IPS-20b (cell line): ENCODE measurements at regions not wholly inside any gene's neighbourhood (a gene's known extent, or its start where the extent isn't known, plus 50 kb on each side); places are given as distances from the start of the nearest gene placed in this dataset.

ENCODE experiments used
- H3K27ac ChIP-seq: one replicate; pipeline ENCODE4 v1.5.1; 2013; ENCODE audit warnings: low read length
- H3K27me3 ChIP-seq: 2 replicates; pipeline ENCODE4 v1.6.1; 2013; ENCODE audit warnings: mild to moderate bottlenecking, low read length, inconsistent platforms; ENCODE audit not compliant: insufficient read depth
- H3K36me3 ChIP-seq: 2 replicates; pipeline ENCODE4 v1.6.1; 2013; ENCODE audit warnings: low read depth, mild to moderate bottlenecking, inconsistent platforms, low read length, moderate library complexity; ENCODE audit not compliant: insufficient read depth
- H3K4me1 ChIP-seq: 2 replicates; pipeline ENCODE4 v1.6.1; 2013; ENCODE audit warnings: mild to moderate bottlenecking, control low read depth, inconsistent platforms, low read length, moderate library complexity; ENCODE audit not compliant: insufficient read depth
- H3K4me3 ChIP-seq: 2 replicates; pipeline ENCODE4 v1.5.1; 2013; ENCODE audit warnings: mild to moderate bottlenecking, low read length, inconsistent platforms
- H3K9ac ChIP-seq: 2 replicates; pipeline ENCODE4 v1.6.1; 2013; ENCODE audit warnings: low read depth, mild to moderate bottlenecking, inconsistent platforms, low read length, moderate library complexity
- H3K9me3 ChIP-seq: 2 replicates; pipeline ENCODE4 v1.6.1; 2013; ENCODE audit warnings: mild to moderate bottlenecking, low read depth, low read length, inconsistent platforms; ENCODE audit not compliant: insufficient read depth

GRCh38 chr17:79473876-79474440 lies 136.9 kb downstream of the RBFOX3 start:
- no peak overlapping the region for H3K9ac ChIP-seq
- H3K36me3 ChIP-seq: no peaks in the 10 kb centered on the region
- H3K9me3 ChIP-seq: no peaks in the 10 kb centered on the region
- H3K27me3 ChIP-seq: no peaks in the 10 kb centered on the region
- no peaks in the 10 kb centered on the region for H3K4me1 ChIP-seq
- H3K27ac ChIP-seq: no peak overlapping the region
- H3K4me3 ChIP-seq: no peak overlapping the region

GRCh38 chr17:79473111-79473875 lies 137.6 kb downstream of the RBFOX3 start:
- H3K27me3 ChIP-seq: no peaks in the 10 kb centered on the region
- H3K27ac ChIP-seq: no peak overlapping the region
- H3K9ac ChIP-seq: no peak overlapping the region
- H3K4me3 ChIP-seq: no peak overlapping the region
- no peaks in the 10 kb centered on the region for H3K9me3 ChIP-seq
- H3K36me3 ChIP-seq: no peaks in the 10 kb centered on the region
- H3K4me1 ChIP-seq: no peaks in the 10 kb centered on the region

GRCh38 chr17:79470754-79471153 lies 140.1 kb downstream of the RBFOX3 start:
- Histone ChIP-seq H3K9me3 (no peaks in the 10 kb centered on the region), H3K36me3 (no peaks in the 10 kb centered on the region), H3K27me3 (no peaks in the 10 kb centered on the region), H3K27ac (no peak overlapping the region), H3K4me1 (no peaks in the 10 kb centered on the region), H3K4me3 (no peak overlapping the region), H3K9ac (no peak overlapping the region)

GRCh38 chr17:79469646-79470045 lies 141.2 kb downstream of the RBFOX3 start:
- no peaks in the 10 kb centered on the region for H3K9me3 ChIP-seq
- H3K4me1 ChIP-seq: no peaks in the 10 kb centered on the region
- no peaks in the 10 kb centered on the region for H3K27me3 ChIP-seq
- no peak overlapping the region for H3K4me3 ChIP-seq
- no peak overlapping the region for H3K9ac ChIP-seq
- no peak overlapping the region for H3K27ac ChIP-seq
- H3K36me3 ChIP-seq: no peaks in the 10 kb centered on the region

- Histone ChIP-seq H3K4me1 (no peaks in the 10 kb centered on the region), H3K4me3 (no peak overlapping the region), H3K36me3 (no peaks in the 10 kb centered on the region), H3K27ac (no peak overlapping the region), H3K9me3 (no peaks in the 10 kb centered on the region), H3K9ac (no peak overlapping the region), H3K27me3 (no peaks in the 10 kb centered on the region)
These were observed 142.5 kb downstream of the RBFOX3 start for GRCh38 chr17:79468183-79468944.

GRCh38 chr17:79466562-79467350 lies 144.1 kb downstream of the RBFOX3 start:
- Histone ChIP-seq H3K4me3 (no peak overlapping the region), H3K36me3 (no peaks in the 10 kb centered on the region), H3K9ac (no peak overlapping the region), H3K9me3 (no peaks in the 10 kb centered on the region), H3K27me3 (no peaks in the 10 kb centered on the region), H3K27ac (no peak overlapping the region), H3K4me1 (no peaks in the 10 kb centered on the region)

GRCh38 chr17:79465681-79466025 lies 145.2 kb downstream of the RBFOX3 start:
- no peaks in the 10 kb centered on the region for H3K4me1 ChIP-seq
- no peak overlapping the region for H3K4me3 ChIP-seq
- H3K9me3 ChIP-seq: no peaks in the 10 kb centered on the region
- H3K27ac ChIP-seq: no peak overlapping the region
- H3K27me3 ChIP-seq: no peaks in the 10 kb centered on the region
- H3K36me3 ChIP-seq: no peaks in the 10 kb centered on the region
- no peak overlapping the region for H3K9ac ChIP-seq

GRCh38 chr17:79465011-79465680 lies 145.7 kb downstream of the RBFOX3 start:
- H3K27me3 ChIP-seq: no peaks in the 10 kb centered on the region
- no peaks in the 10 kb centered on the region for H3K4me1 ChIP-seq
- no peaks in the 10 kb centered on the region for H3K36me3 ChIP-seq
- H3K27ac ChIP-seq: no peak overlapping the region
- no peaks in the 10 kb centered on the region for H3K9me3 ChIP-seq
- no peak overlapping the region for H3K9ac ChIP-seq
- H3K4me3 ChIP-seq: no peak overlapping the region

- H3K27ac ChIP-seq: no peak overlapping the region
- H3K4me1 ChIP-seq: no peaks in the 10 kb centered on the region
- H3K4me3 ChIP-seq: no peak overlapping the region
- no peaks in the 10 kb centered on the region for H3K27me3 ChIP-seq
- H3K36me3 ChIP-seq: no peaks in the 10 kb centered on the region
- no peak overlapping the region for H3K9ac ChIP-seq
- no peaks in the 10 kb centered on the region for H3K9me3 ChIP-seq
These were observed 146.4 kb downstream of the RBFOX3 start for GRCh38 chr17:79464318-79465010.

GRCh38 chr17:79463421-79464317 lies 147.2 kb downstream of the RBFOX3 start:
- H3K4me3 ChIP-seq: no peak overlapping the region
- no peaks in the 10 kb centered on the region for H3K27me3 ChIP-seq
- H3K4me1 ChIP-seq: no peaks in the 10 kb centered on the region
- no peaks in the 10 kb centered on the region for H3K9me3 ChIP-seq
- H3K9ac ChIP-seq: no peak overlapping the region
- no peak overlapping the region for H3K27ac ChIP-seq
- no peaks in the 10 kb centered on the region for H3K36me3 ChIP-seq
